Activated T-cell treated with anti-CD3 and anti-CD28 coated beads, Interleukin-2, amount 50 U/mL, for 4 hours (primary cell): ENCODE measurements at regions not wholly inside any gene's neighbourhood (a gene's known extent, or its start where the extent isn't known, plus 50 kb on each side); places are given as distances from the start of the nearest gene placed in this dataset.

Experiments
- ATAC-seq, 2 donors: fragments of 200-7000 bp; cut with Tn5 transposase; one replicate each; pipeline ENCODE4 v1.10.0; 2021
- DNase-seq: peaks from one replicate; pipeline ENCODE4 v3.0.0-alpha.2; 2020
- H3K27me3 Mint-ChIP-seq: one replicate; pipeline ENCODE4 v1.8.0; 2021; ENCODE audit warnings: low read depth, mixed read lengths
- H3K36me3 Mint-ChIP-seq: one replicate; pipeline ENCODE4 v1.8.0; 2022; ENCODE audit warnings: mixed read lengths; ENCODE audit not compliant: insufficient read depth
- H3K4me1 Mint-ChIP-seq: one replicate; pipeline ENCODE4 v1.8.0; 2021; ENCODE audit warnings: low read depth, mixed read lengths
- H3K4me3 Mint-ChIP-seq: one replicate; pipeline ENCODE4 v1.8.0; 2021; ENCODE audit warnings: mild to moderate bottlenecking, moderate library complexity, mixed read lengths
- H3K9me3 Mint-ChIP-seq: one replicate; pipeline ENCODE4 v1.8.0; 2021; ENCODE audit warnings: mixed read lengths

GRCh38 chr6:56310241-56310640, 62.9 kb upstream of the COL21A1 start:
- H3K4me3 Mint-ChIP-seq: no peak overlapping the region
- H3K27me3 Mint-ChIP-seq: no peaks in the 10 kb centered on the region
- peaks cover 4% of the 10 kb centered on the region for H3K9me3 Mint-ChIP-seq
- no peaks in the 10 kb centered on the region for H3K36me3 Mint-ChIP-seq
- ATAC-seq (no peak), DNase-seq (no peak)
- H3K4me1 Mint-ChIP-seq: no peaks in the 10 kb centered on the region

- Mint-ChIP-seq H3K4me3 (no peak overlapping the region), H3K27me3 (no peaks in the 10 kb centered on the region), H3K36me3 (no peaks in the 10 kb centered on the region), H3K4me1 (no peaks in the 10 kb centered on the region), H3K9me3 (no peaks in the 10 kb centered on the region)
- ATAC-seq: no peak
- no peak for DNase-seq
Measured at GRCh38 chr6:56299916-56300315, 52.5 kb upstream of the COL21A1 start.

DNA sequence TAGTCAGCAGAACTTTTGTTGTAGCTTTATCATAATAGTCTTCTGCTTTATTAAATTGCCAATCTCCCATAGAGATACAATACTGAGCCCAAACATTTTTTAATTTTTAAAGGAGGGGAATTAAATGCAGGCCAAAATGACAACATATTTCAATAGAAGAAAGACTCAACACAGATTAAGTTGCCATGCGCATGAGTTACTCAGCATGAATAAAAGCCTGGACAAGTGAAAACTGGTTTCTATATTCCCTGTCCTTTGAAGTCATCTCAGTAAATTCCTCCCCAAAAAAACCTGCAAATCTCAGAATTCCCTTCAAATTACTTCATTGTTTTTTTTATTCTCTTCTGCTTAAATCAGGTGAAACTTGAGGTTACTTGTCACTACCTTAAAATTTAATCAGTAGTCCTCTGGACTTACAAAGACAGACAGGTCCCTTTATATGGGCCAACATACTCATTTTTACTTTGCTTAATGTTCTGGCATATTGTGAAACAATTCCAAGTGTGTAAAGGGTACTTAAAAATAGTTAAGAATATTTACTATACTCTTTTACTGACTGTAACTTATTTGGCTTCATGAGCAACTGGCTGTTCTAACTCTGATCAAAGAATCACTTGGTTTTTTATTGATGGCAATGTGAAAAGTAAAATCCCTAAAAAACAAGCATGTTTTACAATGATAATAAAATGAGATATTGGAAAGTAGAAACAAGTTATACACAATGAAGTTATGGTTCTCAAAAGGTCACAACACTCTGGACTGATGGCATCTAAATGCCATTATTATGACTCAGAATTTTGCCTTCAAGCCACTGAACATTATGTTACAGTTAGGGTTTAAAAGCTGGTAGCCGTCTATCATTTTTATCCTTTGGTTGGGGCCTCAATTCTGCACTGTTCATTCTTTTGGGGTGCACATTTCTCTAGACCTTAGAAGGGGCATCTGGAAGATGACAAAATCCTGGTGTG, 49.9 kb upstream of the COL21A1 start:
- DNase-seq (no peak), ATAC-seq (no peak)
- no peaks in the 10 kb centered on the region for H3K27me3 Mint-ChIP-seq
- H3K4me1 Mint-ChIP-seq: no peaks in the 10 kb centered on the region
- H3K9me3 Mint-ChIP-seq: no peaks in the 10 kb centered on the region
- no peak overlapping the region for H3K4me3 Mint-ChIP-seq
- H3K36me3 Mint-ChIP-seq: no peaks in the 10 kb centered on the region
